Karpas-422 (cell line): ENCODE measurements at regions not wholly inside any gene's neighbourhood (a gene's known extent, or its start where the extent isn't known, plus 50 kb on each side); places are given as distances from the start of the nearest gene placed in this dataset.

Experiments
- DNase-seq: peaks from one replicate; pipeline ENCODE4 v3.0.0-alpha.2; 2015
- H2AFZ ChIP-seq: fragments of 200-600 bp; sonication (generic); 2 replicates; pipeline ENCODE4 v1.6.1; 2014; ENCODE audit warnings: antibody characterized with exemption, low read length, mixed read lengths
- H3K27ac ChIP-seq: fragments of 200-600 bp; sonication (generic); 2 replicates; pipeline ENCODE4 v1.5.1; 2014; ENCODE audit warnings: mild to moderate bottlenecking, low read length, moderate library complexity
- H3K27me3 ChIP-seq: fragments of 200-600 bp; sonication (generic); 2 replicates; pipeline ENCODE4 v1.6.1; 2014; ENCODE audit warnings: low read length, mixed read lengths
- H3K36me3 ChIP-seq: fragments of 200-600 bp; sonication (generic); 2 replicates; pipeline ENCODE4 v1.6.1; 2014; ENCODE audit warnings: low read length, mixed read lengths; ENCODE audit not compliant: insufficient read depth
- H3K4me1 ChIP-seq: fragments of 200-600 bp; sonication (generic); 2 replicates; pipeline ENCODE4 v1.6.1; 2014; ENCODE audit warnings: mild to moderate bottlenecking, low read length, mixed read lengths
- H3K4me2 ChIP-seq: fragments of 200-600 bp; sonication (generic); 2 replicates; pipeline ENCODE4 v1.6.1; 2014; ENCODE audit warnings: low read length, low read depth, mild to moderate bottlenecking; ENCODE audit not compliant: poor library complexity, severe bottlenecking
- H3K4me3 ChIP-seq: fragments of 200-600 bp; sonication (generic); 2 replicates; pipeline ENCODE4 v1.5.1; 2014; ENCODE audit warnings: mild to moderate bottlenecking, antibody characterized with exemption, low read length, mixed read lengths
- H3K79me2 ChIP-seq: fragments of 200-600 bp; sonication (generic); 2 replicates; pipeline ENCODE4 v1.6.1; 2014; ENCODE audit warnings: mild to moderate bottlenecking, low read length, mixed read lengths
- H3K9ac ChIP-seq: fragments of 200-600 bp; sonication (generic); 2 replicates; pipeline ENCODE4 v1.6.0; 2014; ENCODE audit warnings: low read length
- H3K9me2 ChIP-seq: fragments of 200-600 bp; sonication (generic), shearing (Covaris generic); replicated peaks from 2 replicates; pipeline ENCODE4 v1.6.0; 2014; ENCODE audit warnings: mild to moderate bottlenecking, low read length, moderate library complexity; ENCODE audit not compliant: insufficient read depth
- H3K9me3 ChIP-seq: fragments of 300-700, 200-600 bp; sonication (generic); 2 replicates; pipeline ENCODE4 v1.6.1; 2014; ENCODE audit warnings: low read length, mixed read lengths
- H4K20me1 ChIP-seq: fragments of 200-600 bp; sonication (generic); 2 replicates; pipeline ENCODE4 v1.6.1; 2014; ENCODE audit warnings: mild to moderate bottlenecking, antibody characterized with exemption, low read length, low read depth; ENCODE audit not compliant: insufficient read depth

DNA sequence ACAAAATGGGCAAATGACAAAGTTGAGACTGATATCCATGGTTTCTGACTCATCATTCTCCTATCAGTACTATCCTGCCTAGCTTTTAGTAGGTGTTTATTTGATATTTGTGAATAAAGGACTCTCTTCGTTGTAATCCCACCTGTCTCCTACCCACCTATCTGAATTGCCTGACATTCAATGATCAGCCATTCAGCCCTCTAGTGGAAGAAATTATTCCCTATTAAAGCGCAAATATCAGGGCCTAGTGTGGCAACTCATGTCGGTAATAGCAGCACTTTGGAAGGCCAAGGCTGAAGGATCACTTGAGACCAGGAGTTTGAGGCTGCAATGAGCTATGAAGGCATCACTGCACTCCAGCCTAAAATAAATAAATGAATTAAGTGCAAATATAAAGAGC is 195.7 kb upstream of the SETMAR start:
- Histone ChIP-seq H4K20me1 (no peaks in the 10 kb centered on the region), H3K36me3 (no peaks in the 10 kb centered on the region), H3K9me3 (no peaks in the 10 kb centered on the region), H3K27ac (no peak overlapping the region), H2AFZ (no peak overlapping the region), H3K9ac (no peak overlapping the region), H3K4me2 (no peak overlapping the region), H3K9me2 (no peaks in the 10 kb centered on the region), H3K4me3 (no peak overlapping the region), H3K27me3 (no peaks in the 10 kb centered on the region), H3K4me1 (no peaks in the 10 kb centered on the region), H3K79me2 (no peaks in the 10 kb centered on the region)
- DNase-seq: peak; percentile 46

DNA sequence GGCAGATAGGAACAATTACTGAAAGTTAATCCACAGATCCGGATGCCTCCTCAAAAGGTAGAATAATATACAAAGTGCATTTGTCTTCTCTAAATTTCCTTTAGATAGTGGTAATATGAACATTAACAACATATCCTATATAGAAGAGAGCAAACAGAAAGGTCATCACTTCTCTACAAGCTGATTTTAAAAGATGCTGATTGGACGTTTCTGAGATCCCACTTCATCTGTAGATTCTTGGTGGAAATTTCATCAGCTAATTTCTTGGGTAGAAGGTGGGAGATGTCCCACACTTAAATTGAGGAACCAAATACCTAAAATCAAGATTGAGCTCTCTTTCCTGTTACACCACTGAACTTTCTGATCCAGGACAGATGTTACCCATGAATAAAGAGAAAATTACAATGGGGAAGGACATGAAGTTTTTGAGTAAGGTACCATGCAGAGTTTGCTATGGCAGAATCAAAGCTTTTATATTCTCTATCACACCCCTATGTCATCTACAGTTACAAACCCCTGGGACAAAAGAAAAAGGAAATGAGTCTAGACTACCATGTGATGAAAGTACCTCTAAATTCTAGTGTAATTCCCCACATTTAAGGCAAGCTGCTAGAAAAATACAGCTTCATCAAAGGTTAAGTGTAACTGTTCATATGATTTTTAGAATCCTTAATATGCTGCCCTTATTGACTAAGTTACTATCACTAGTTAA is 189.2 kb upstream of the SETMAR start:
- no peak overlapping the region for H3K27ac ChIP-seq

DNA sequence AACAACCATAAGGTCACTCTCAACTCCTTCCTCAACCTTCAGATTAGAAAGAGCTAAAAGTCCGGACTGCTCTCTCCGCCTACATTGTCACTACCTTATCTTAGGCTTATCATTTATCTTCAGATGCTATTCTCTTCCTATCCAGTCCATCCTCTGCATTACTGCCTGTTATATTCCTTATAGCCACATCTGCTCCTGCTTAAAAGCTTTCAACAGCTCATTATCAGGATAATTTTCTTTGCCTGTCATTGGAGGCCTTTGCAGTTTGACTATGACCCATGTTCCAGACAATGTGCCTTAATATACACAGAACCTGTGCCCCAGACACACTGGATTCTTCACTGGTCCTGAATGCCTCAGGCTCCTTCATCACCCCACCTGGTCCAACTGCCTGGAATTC is 184.1 kb upstream of the SETMAR start:
- Histone ChIP-seq H3K4me2 (no peak overlapping the region), H3K79me2 (no peaks in the 10 kb centered on the region), H3K36me3 (no peaks in the 10 kb centered on the region), H3K27ac (no peak overlapping the region), H3K9me3 (no peaks in the 10 kb centered on the region), H4K20me1 (no peaks in the 10 kb centered on the region), H3K9me2 (no peaks in the 10 kb centered on the region), H3K27me3 (no peaks in the 10 kb centered on the region), H2AFZ (no peak overlapping the region), H3K9ac (no peak overlapping the region), H3K4me1 (no peaks in the 10 kb centered on the region), H3K4me3 (no peak overlapping the region)
- no peak for DNase-seq

More for the DNA sequence above, 189.2 kb upstream of the SETMAR start:
- no peak for DNase-seq
- H4K20me1 ChIP-seq: no peaks in the 10 kb centered on the region
- H3K9ac ChIP-seq: no peak overlapping the region
- no peaks in the 10 kb centered on the region for H3K9me2 ChIP-seq
- H3K4me3 ChIP-seq: no peak overlapping the region
- H3K4me2 ChIP-seq: no peak overlapping the region
- no peaks in the 10 kb centered on the region for H3K36me3 ChIP-seq
- no peaks in the 10 kb centered on the region for H3K27me3 ChIP-seq
- H3K9me3 ChIP-seq: no peaks in the 10 kb centered on the region
- H3K79me2 ChIP-seq: no peaks in the 10 kb centered on the region
- no peaks in the 10 kb centered on the region for H3K4me1 ChIP-seq
- H2AFZ ChIP-seq: no peak overlapping the region

DNA sequence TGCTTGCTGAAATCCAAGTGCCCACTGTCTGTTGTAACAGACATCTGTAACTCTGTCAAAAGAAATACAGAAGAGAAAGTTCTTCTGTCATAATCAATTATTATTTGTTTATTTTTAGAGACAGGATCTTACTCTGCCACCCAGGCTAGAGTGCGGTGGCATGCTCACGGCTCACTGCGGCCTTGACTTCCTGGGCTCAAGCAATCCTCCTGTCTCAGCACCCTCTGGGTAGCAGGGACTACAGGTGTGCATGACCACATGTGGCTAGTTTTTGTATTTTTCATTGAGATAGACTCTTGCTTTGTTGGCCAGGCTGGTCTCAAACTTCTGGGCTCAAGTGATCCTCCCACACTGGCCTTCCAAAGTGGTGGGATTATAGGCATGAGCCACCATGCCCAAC is 177.6 kb upstream of the SETMAR start:
- Histone ChIP-seq H3K9me3 (no peaks in the 10 kb centered on the region), H3K9me2 (no peaks in the 10 kb centered on the region), H3K79me2 (no peaks in the 10 kb centered on the region), H3K9ac (no peak overlapping the region), H2AFZ (no peak overlapping the region), H4K20me1 (no peaks in the 10 kb centered on the region), H3K4me3 (no peak overlapping the region), H3K36me3 (no peaks in the 10 kb centered on the region), H3K27me3 (no peaks in the 10 kb centered on the region), H3K4me1 (no peaks in the 10 kb centered on the region), H3K4me2 (no peak overlapping the region), H3K27ac (no peak overlapping the region)
- no peak for DNase-seq

DNA sequence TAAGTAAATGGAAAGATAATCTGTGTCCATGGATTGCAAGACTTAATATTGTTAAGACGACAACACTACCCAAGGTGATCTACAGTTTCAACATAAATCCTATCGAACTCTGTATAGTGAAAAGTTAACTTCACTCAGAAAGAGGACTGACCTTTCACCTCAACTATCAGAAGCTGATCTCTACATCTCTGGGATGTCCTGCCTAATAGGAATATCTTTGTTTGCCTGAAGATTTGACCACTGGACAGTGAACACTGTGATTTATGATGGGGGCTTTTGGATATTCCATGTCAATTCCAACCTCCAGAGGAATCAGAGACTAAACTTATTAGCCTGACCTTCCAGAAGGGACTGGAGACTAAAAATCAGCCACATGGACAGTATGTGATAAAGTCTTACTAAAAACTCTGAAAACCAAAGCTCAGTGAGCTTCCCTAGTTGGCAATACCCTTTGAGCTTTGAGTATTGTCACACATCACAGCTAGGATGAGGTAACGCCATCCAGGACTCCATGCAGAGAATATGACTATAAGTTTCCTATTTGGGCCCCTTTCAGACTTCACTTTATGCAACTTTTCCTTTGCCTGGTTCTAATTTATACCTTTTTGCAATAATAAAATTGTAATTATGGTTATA is 164.9 kb upstream of the SETMAR start:
- no peak overlapping the region for H2AFZ ChIP-seq
- H3K79me2 ChIP-seq: no peaks in the 10 kb centered on the region
- no peaks in the 10 kb centered on the region for H3K9me2 ChIP-seq
- no peak overlapping the region for H3K9ac ChIP-seq
- H3K27ac ChIP-seq: no peak overlapping the region
- H3K36me3 ChIP-seq: no peaks in the 10 kb centered on the region
- no peak overlapping the region for H3K4me3 ChIP-seq
- H3K4me1 ChIP-seq: no peaks in the 10 kb centered on the region
- no peak overlapping the region for H3K4me2 ChIP-seq
- no peaks in the 10 kb centered on the region for H4K20me1 ChIP-seq
- no peaks in the 10 kb centered on the region for H3K9me3 ChIP-seq
- no peak for DNase-seq
- H3K27me3 ChIP-seq: no peaks in the 10 kb centered on the region

DNA sequence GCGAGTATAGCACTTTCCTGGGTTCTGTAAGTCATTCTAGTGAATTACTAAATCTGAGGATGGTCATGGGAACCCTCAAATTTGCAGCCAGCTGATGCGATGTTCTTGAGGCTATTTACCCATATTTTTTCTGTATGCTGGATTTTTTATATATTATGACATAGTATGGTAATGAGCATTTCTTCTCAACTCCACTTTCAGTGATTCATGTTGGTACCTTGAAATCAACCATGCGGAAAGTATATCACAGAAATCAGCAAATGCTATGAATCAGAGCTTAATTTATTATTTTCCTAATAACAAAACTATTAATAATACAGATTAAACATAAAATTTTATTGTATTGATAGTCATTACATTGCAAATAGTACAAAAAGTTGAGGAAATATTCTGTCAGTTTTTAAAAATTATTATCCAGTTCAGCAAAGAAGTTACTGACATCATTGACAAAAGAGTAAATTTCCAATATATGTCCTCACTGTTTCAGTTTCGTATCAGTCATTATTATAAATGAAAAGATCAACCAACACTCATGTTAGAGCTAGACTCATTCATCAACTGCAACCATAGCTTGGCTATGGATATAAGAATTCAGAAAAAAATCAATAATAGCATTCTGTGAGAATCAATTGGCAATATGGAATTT is 164.3 kb upstream of the SETMAR start:
- DNase-seq: no peak
- H3K36me3 ChIP-seq: no peaks in the 10 kb centered on the region
- H3K27me3 ChIP-seq: no peaks in the 10 kb centered on the region
- H3K9me2 ChIP-seq: no peaks in the 10 kb centered on the region
- no peaks in the 10 kb centered on the region for H3K79me2 ChIP-seq
- no peaks in the 10 kb centered on the region for H4K20me1 ChIP-seq
- H3K27ac ChIP-seq: no peak overlapping the region
- H3K4me2 ChIP-seq: no peak overlapping the region
- H3K4me1 ChIP-seq: no peaks in the 10 kb centered on the region
- no peak overlapping the region for H2AFZ ChIP-seq
- no peaks in the 10 kb centered on the region for H3K9me3 ChIP-seq
- no peak overlapping the region for H3K4me3 ChIP-seq
- no peak overlapping the region for H3K9ac ChIP-seq

DNA sequence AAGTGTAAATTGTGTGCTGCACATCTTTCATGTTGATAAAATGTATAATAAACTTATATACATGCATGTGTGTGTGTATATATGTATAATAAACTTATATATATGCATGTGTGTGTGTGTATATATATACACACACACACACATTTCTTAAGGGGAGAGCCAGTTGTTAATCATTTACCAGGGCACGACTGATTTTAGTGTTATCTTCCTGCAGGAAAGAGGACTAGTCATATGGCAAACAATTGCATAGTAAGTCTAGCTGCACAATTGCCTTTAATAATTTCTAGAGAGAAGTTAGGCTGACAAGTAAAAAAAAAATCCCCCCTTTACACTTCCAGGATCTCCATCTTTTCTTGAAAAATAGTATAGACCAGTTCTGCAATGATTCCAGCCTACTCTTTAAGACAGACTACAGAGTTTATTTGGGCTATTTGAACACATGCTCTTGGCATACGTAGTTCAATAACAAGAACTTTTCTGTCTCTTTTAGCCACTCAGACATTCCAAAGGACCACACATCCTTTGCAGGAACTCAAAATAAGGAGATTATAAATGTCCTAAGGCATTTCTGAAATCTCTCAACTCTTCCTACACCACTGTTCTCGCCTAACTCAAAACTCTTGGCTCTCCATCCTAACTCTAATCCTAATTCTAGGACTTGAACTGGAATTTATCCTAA is 163.6 kb upstream of the SETMAR start:
- H3K4me2 ChIP-seq: no peak overlapping the region

DNA sequence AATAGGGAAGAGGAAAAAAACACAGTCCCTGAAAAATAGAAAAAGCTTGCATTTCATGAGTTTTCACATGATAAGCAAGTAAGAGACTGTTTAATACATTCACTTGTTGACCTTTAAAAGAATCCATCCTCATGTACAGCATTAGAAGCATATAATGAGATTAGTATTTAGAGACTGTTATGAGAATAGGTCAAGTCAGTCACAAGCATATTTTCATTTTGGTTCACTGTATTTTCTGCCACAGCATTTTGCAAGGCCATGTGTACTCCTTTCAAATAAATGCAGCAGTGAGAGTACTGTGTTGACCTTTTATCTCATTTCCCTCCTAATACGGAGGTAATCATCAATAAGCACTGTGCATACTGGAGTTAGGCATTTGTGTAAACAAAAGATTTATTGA is 162.2 kb upstream of the SETMAR start:
- H3K79me2 ChIP-seq: no peaks in the 10 kb centered on the region
- H3K27me3 ChIP-seq: no peaks in the 10 kb centered on the region
- H3K4me1 ChIP-seq: no peaks in the 10 kb centered on the region
- no peak overlapping the region for H3K4me2 ChIP-seq
- H3K9ac ChIP-seq: no peak overlapping the region
- no peak for DNase-seq
- no peak overlapping the region for H3K27ac ChIP-seq
- H3K4me3 ChIP-seq: no peak overlapping the region
- no peaks in the 10 kb centered on the region for H4K20me1 ChIP-seq
- no peaks in the 10 kb centered on the region for H3K9me3 ChIP-seq
- no peak overlapping the region for H2AFZ ChIP-seq
- H3K36me3 ChIP-seq: no peaks in the 10 kb centered on the region
- H3K9me2 ChIP-seq: no peaks in the 10 kb centered on the region

More for the DNA sequence above, 163.6 kb upstream of the SETMAR start:
- H3K4me3 ChIP-seq: no peak overlapping the region
- H2AFZ ChIP-seq: no peak overlapping the region
- no peaks in the 10 kb centered on the region for H4K20me1 ChIP-seq
- H3K4me1 ChIP-seq: no peaks in the 10 kb centered on the region
- H3K79me2 ChIP-seq: no peaks in the 10 kb centered on the region
- H3K27ac ChIP-seq: no peak overlapping the region
- no peak for DNase-seq
- H3K9me3 ChIP-seq: no peaks in the 10 kb centered on the region
- H3K27me3 ChIP-seq: no peaks in the 10 kb centered on the region
- no peaks in the 10 kb centered on the region for H3K36me3 ChIP-seq
- H3K9me2 ChIP-seq: no peaks in the 10 kb centered on the region
- no peak overlapping the region for H3K9ac ChIP-seq
